ENCODE measurements at regions not wholly inside any gene's neighbourhood (a gene's known extent, or its start where the extent isn't known, plus 50 kb on each side); places are given as distances from the start of the nearest gene placed in this dataset.
"Not testable (repeated sequence)": the region's sequence is repeated elsewhere in the genome, so short reads cannot be mapped to it uniquely, and the experiment has no call there.

GRCh38 chr9:3736161-3736560 lies 210.4 kb upstream of the RFX3 start:
- H3K4me3 Mint-ChIP-seq = no peak overlapping the region
- TF ChIP-seq, protein P1, sequence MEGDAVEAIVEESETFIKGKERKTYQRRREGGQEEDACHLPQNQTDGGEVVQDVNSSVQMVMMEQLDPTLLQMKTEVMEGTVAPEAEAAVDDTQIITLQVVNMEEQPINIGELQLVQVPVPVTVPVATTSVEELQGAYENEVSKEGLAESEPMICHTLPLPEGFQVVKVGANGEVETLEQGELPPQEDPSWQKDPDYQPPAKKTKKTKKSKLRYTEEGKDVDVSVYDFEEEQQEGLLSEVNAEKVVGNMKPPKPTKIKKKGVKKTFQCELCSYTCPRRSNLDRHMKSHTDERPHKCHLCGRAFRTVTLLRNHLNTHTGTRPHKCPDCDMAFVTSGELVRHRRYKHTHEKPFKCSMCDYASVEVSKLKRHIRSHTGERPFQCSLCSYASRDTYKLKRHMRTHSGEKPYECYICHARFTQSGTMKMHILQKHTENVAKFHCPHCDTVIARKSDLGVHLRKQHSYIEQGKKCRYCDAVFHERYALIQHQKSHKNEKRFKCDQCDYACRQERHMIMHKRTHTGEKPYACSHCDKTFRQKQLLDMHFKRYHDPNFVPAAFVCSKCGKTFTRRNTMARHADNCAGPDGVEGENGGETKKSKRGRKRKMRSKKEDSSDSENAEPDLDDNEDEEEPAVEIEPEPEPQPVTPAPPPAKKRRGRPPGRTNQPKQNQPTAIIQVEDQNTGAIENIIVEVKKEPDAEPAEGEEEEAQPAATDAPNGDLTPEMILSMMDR (conservative IDR thresholded peaks at IDR 0.05) = no peak
- H3K27ac Mint-ChIP-seq (ENCODE audit: unreplicated experiment) = no peak overlapping the region
- no peak for DNase-seq (ENCODE audit: low read depth, low spot score)
- peaks cover 5% of the 10 kb centered on the region for H3K9me3 Mint-ChIP-seq
- no peaks in the 10 kb centered on the region for H3K27me3 Mint-ChIP-seq (ENCODE audit: low read depth)
- H3K4me1 Mint-ChIP-seq = peaks cover 13% of the 10 kb centered on the region
- no peaks in the 10 kb centered on the region for H3K36me3 Mint-ChIP-seq (ENCODE audit: low read depth)

DNA sequence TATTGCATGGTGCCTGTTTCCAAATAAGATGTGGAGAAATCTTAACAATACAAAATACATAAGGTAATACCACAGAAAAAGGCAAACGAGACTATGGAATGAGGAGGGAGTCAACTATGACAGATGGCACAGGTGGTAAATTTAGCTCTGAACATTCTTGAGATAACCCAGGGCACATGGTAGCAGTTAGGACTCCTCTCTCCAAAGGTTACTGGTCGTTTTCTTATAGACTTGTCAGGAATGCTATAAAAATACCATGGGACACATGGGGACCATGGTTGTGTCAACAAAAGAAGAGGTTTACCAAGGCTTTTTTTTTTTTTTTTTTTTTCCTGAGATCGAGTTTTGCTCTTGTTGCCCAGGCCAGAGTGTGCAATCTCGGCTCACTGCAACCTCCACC lies 209.4 kb upstream of the RFX3 start:
- H3K27ac Mint-ChIP-seq (ENCODE audit: unreplicated experiment) = no peak overlapping the region
- peaks cover 13% of the 10 kb centered on the region for H3K4me1 Mint-ChIP-seq
- no peaks in the 10 kb centered on the region for H3K27me3 Mint-ChIP-seq (ENCODE audit: low read depth)
- no peaks in the 10 kb centered on the region for H3K36me3 Mint-ChIP-seq (ENCODE audit: low read depth)
- DNase-seq (ENCODE audit: low read depth, low spot score) = no peak
- H3K4me3 Mint-ChIP-seq = no peak overlapping the region
- TF ChIP-seq, protein P1 (conservative IDR thresholded peaks at IDR 0.05) = no peak
- H3K9me3 Mint-ChIP-seq = peaks cover 5% of the 10 kb centered on the region

- H3K9me3 Mint-ChIP-seq; DNase-seq (ENCODE audit: low read depth, low spot score); H3K27ac Mint-ChIP-seq (ENCODE audit: unreplicated experiment); H3K4me3 Mint-ChIP-seq; H3K27me3 Mint-ChIP-seq (ENCODE audit: low read depth); H3K36me3 Mint-ChIP-seq (ENCODE audit: low read depth): not testable (repeated sequence)
- H3K4me1 Mint-ChIP-seq = peaks cover 13% of the 10 kb centered on the region
Measured at GRCh38 chr9:3733527-3734262, 207.9 kb upstream of the RFX3 start.

DNA sequence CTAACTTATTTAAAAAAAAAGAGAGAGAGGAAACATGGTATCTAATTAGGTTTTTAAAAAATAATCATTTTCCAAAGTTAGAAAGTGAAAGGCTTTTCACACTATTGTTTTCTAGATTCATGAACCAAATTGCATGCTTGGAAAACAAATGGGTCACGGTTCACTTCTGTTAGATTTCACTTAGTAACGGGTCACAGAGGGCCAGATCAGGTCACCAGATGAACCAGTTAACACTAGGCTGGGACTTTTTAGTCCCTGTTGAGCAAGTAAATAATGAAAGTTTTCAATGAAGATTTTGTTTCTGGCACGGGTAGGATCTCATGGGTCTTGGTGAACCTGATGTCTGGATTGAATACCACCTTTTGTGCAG lies 207.2 kb upstream of the RFX3 start:
- no peaks in the 10 kb centered on the region for H3K27me3 Mint-ChIP-seq (ENCODE audit: low read depth)
- H3K4me1 Mint-ChIP-seq = peaks cover 13% of the 10 kb centered on the region
- no peak overlapping the region for H3K27ac Mint-ChIP-seq (ENCODE audit: unreplicated experiment)
- no peaks in the 10 kb centered on the region for H3K36me3 Mint-ChIP-seq (ENCODE audit: low read depth)
- TF ChIP-seq, protein P1 (conservative IDR thresholded peaks at IDR 0.05) = no peak
- H3K9me3 Mint-ChIP-seq = peaks cover 5% of the 10 kb centered on the region
- H3K4me3 Mint-ChIP-seq = peak overlapping the region; percentile 39
- no peak for DNase-seq (ENCODE audit: low read depth, low spot score)

- H3K4me3 Mint-ChIP-seq = peak overlapping the region; percentile 39
- peaks cover 13% of the 10 kb centered on the region for H3K4me1 Mint-ChIP-seq
- peak; percentile 55 for DNase-seq (ENCODE audit: low read depth, low spot score)
- TF ChIP-seq, protein P1 (conservative IDR thresholded peaks at IDR 0.05) = peak; percentile 86
- peaks cover 5% of the 10 kb centered on the region for H3K9me3 Mint-ChIP-seq
- H3K36me3 Mint-ChIP-seq (ENCODE audit: low read depth) = no peaks in the 10 kb centered on the region
- no peaks in the 10 kb centered on the region for H3K27me3 Mint-ChIP-seq (ENCODE audit: low read depth)
- H3K27ac Mint-ChIP-seq (ENCODE audit: unreplicated experiment) = no peak overlapping the region
Measured at GRCh38 chr9:3732077-3733038, 206.6 kb upstream of the RFX3 start.

DNA sequence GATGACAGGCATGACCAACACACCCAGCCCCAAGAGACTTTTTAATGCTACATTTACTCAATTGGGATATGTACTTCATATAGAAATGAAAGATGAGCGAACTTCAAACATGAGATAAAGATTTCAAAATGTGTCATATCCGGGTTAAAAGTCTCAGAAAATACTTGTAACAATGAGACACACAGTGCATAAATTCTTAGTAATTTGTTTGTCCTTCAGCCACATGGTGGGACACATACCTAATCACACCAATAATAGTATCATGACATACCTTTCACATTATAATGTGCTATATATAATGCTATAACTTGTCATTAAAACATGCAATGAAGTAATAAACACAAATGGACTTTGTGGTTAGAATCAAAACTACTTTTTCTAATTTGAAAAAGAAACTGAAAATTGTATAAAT lies 204.7 kb upstream of the RFX3 start:
- TF ChIP-seq, protein P1 (conservative IDR thresholded peaks at IDR 0.05) = no peak
- Mint-ChIP-seq H3K9me3 (peaks cover 5% of the 10 kb centered on the region), H3K27ac (ENCODE audit: unreplicated experiment) (no peak overlapping the region), H3K4me3 (no peak overlapping the region), H3K27me3 (ENCODE audit: low read depth) (no peaks in the 10 kb centered on the region), H3K36me3 (ENCODE audit: low read depth) (no peaks in the 10 kb centered on the region), H3K4me1 (peaks cover 13% of the 10 kb centered on the region)
- no peak for DNase-seq (ENCODE audit: low read depth, low spot score)
